ENCODE measurements at regions not wholly inside any gene's neighbourhood (a gene's known extent, or its start where the extent isn't known, plus 50 kb on each side); places are given as distances from the start of the nearest gene placed in this dataset.
"Not testable (repeated sequence)": the region's sequence is repeated elsewhere in the genome, so short reads cannot be mapped to it uniquely, and the experiment has no call there.

DNA sequence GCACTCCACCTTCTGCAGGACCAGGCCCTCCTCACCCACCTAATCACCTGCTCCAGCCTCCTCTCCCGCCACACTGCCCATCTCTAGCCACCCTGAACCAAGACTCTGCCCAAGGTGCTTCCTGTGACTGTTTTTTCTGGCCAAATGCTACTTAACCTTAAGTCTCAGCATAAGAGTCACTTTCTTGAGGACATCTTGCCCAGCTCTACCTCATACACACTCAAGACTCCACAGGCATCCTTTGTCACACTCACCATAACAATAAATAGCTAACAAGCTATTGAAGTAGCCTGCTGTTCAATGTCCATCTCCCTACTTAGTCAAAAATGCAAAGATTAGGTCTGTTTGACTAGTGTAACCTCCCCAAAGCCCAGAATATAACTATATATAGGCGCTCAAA lies 455.4 kb upstream of the NFE2L3 start:
- peaks cover 5% of the 10 kb centered on the region for H3K27me3 Mint-ChIP-seq
- TF ChIP-seq CTCF (IDR thresholded peaks at IDR 0.05), result no peak
- H3K4me3 Mint-ChIP-seq, result no peak overlapping the region
- H3K9me3 Mint-ChIP-seq, result no peaks in the 10 kb centered on the region
- ChIA-PET POLR2A (no interaction called here), CTCF (no interaction called here)
- no peaks in the 10 kb centered on the region for H3K4me1 Mint-ChIP-seq
- no peak overlapping the region for H3K27ac Mint-ChIP-seq
- H3K36me3 Mint-ChIP-seq (ENCODE audit: low read depth), result no peaks in the 10 kb centered on the region
- DNase-seq (no peak), ATAC-seq (ENCODE audit: low read depth) (no peak)
- intact Hi-C loops (cut with micrococcal nuclease), result no loop called here

GRCh38 chr7:25698451-25699113 lies 453.4 kb upstream of the NFE2L3 start:
- ChIA-PET CTCF (no interaction called here), POLR2A (no interaction called here)
- no peak for TF ChIP-seq CTCF (IDR thresholded peaks at IDR 0.05)
- Mint-ChIP-seq H3K4me3 (no peak overlapping the region), H3K9me3 (peaks cover 5% of the 10 kb centered on the region), H3K36me3 (ENCODE audit: low read depth) (no peaks in the 10 kb centered on the region), H3K27me3 (peaks cover 7% of the 10 kb centered on the region), H3K27ac (no peak overlapping the region), H3K4me1 (no peaks in the 10 kb centered on the region)
- DNase-seq (no peak), ATAC-seq (ENCODE audit: low read depth) (no peak)
- intact Hi-C loops (cut with micrococcal nuclease), result no loop called here

DNA sequence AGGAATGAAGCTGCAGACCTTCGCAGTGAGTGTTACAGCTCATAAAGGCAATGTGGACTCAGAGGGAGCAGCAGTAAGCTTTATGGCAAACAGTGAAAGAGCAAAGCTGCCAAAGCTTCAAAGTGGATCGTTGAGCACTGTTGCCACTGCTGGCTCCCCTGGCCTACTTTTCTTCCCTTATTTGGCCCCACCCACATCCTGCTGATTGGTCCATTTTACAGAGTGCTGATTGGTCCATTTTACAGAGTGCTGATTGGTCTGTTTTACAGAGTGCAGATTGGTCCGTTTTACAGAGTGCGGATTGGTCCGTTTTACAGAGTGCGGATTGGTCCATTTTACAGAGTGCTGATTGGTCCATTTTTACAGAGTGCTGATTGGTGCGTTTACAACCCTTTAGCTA lies 451.9 kb upstream of the NFE2L3 start:
- POLR2A ChIA-PET; intact Hi-C loops (cut with micrococcal nuclease); H3K36me3 Mint-ChIP-seq (ENCODE audit: low read depth); CTCF ChIA-PET; H3K4me1 Mint-ChIP-seq; ATAC-seq (ENCODE audit: low read depth); H3K4me3 Mint-ChIP-seq; H3K27me3 Mint-ChIP-seq; H3K9me3 Mint-ChIP-seq; H3K27ac Mint-ChIP-seq; DNase-seq: not testable (repeated sequence)

DNA sequence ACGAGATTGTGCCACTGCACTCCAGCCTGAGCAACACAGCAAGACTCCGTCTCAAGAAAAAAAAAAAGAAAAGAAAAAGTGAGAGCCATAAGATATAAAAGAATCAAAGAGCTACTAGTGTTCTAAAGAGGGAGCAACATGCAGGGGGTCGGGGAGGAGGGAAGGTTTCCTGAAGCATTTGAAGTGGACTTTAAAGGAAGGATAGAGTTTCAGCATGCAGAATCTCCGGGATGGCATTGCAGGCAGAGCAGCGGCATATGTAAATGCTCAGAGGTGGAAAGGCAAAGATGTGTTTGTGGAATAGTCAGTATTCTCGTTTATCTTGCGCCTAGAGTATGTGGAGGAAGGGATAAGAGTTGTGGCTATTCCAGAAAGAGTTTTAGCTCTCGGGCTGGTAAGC lies 447.6 kb upstream of the NFE2L3 start:
- CTCF ChIA-PET, result no interaction called here
- DNase-seq, result no peak
- TF ChIP-seq CTCF (IDR thresholded peaks at IDR 0.05), result no peak
- POLR2A ChIA-PET, result no interaction called here
- no peak overlapping the region for H3K4me3 Mint-ChIP-seq
- intact Hi-C loops (cut with micrococcal nuclease), result no loop called here
- peaks cover 9% of the 10 kb centered on the region for H3K9me3 Mint-ChIP-seq
- peaks cover 14% of the 10 kb centered on the region for H3K27me3 Mint-ChIP-seq
- no peaks in the 10 kb centered on the region for H3K36me3 Mint-ChIP-seq (ENCODE audit: low read depth)
- ATAC-seq (ENCODE audit: low read depth), result no peak
- H3K4me1 Mint-ChIP-seq, result no peaks in the 10 kb centered on the region
- no peak overlapping the region for H3K27ac Mint-ChIP-seq

DNA sequence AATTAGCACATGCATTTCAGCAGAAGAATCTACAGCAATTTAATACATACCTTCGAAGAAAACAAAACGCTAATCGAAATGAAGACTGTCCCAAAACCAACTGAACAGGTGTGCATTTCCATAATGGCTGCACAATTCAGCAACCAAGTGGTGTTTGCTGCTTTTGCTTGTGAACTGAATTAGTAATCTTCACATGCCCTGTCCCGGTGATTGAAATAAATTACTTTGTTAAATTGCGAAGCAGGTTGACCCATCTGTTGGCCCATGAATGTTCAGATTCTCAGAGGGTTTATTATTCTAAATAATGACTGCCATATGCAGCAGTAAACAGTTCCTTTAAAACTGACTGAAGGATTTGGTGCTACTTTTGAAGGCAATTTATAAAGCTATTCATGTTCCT lies 445.2 kb upstream of the NFE2L3 start:
- no peak for ATAC-seq (ENCODE audit: low read depth)
- H3K27me3 Mint-ChIP-seq, result peaks cover 14% of the 10 kb centered on the region
- H3K27ac Mint-ChIP-seq, result no peak overlapping the region
- H3K9me3 Mint-ChIP-seq, result peaks cover 9% of the 10 kb centered on the region
- intact Hi-C loops (cut with micrococcal nuclease), result no loop called here
- no peak for DNase-seq
- no peak overlapping the region for H3K4me3 Mint-ChIP-seq
- CTCF ChIA-PET, result no interaction called here
- no peak for TF ChIP-seq CTCF (IDR thresholded peaks at IDR 0.05)
- H3K4me1 Mint-ChIP-seq, result no peaks in the 10 kb centered on the region
- POLR2A ChIA-PET, result no interaction called here
- no peaks in the 10 kb centered on the region for H3K36me3 Mint-ChIP-seq (ENCODE audit: low read depth)
